HL-60 (cell line): ENCODE measurements at regions not wholly inside any gene's neighbourhood (a gene's known extent, or its start where the extent isn't known, plus 50 kb on each side); places are given as distances from the start of the nearest gene placed in this dataset.
"Not testable (repeated sequence)": the region's sequence is repeated elsewhere in the genome, so short reads cannot be mapped to it uniquely, and the experiment has no call there.

Source experiments
- DNase-seq, 2 experiments: peaks; one replicate each; pipeline ENCODE4 v3.0.0-alpha.2; 2010 to 2020; ENCODE audit warnings: low read depth in 1 of 2, low spot score in 1 of 2
- H3K27ac ChIP-seq: fragments of 250-450 bp; sonication (Bioruptor Pico); replicated peaks from 2 replicates; pipeline ENCODE4 v1.5.1; 2020; ENCODE audit warnings: mild to moderate bottlenecking, moderate library complexity
- H3K27me3 ChIP-seq: fragments of 250-450 bp; sonication (Bioruptor Pico); 2 replicates; pipeline ENCODE4 v1.5.1; 2021; ENCODE audit warnings: mild to moderate bottlenecking, moderate library complexity; ENCODE audit not compliant: insufficient read depth, poor library complexity, severe bottlenecking
- H3K4me3 ChIP-seq: replicated peaks from 2 replicates; pipeline ENCODE4 v1.5.1; 2011; ENCODE audit warnings: mild to moderate bottlenecking, control low read depth, low read length; ENCODE audit not compliant: insufficient read depth
- CTCF ChIP-seq: IDR thresholded peaks from one replicate; pipeline ENCODE4 v1.5.1; 2011; ENCODE audit warnings: low read length, control low read depth, inconsistent platforms; ENCODE audit not compliant: insufficient read depth
- GABPA ChIP-seq: IDR thresholded peaks from 2 replicates; pipeline ENCODE4 v1.6.1; 2012; ENCODE audit warnings: low read depth
- POLR2AphosphoS5 ChIP-seq: IDR thresholded peaks from 2 replicates; pipeline ENCODE4 v1.6.1; 2012; ENCODE audit warnings: low read depth
- REST ChIP-seq: IDR thresholded peaks from 2 replicates; pipeline ENCODE4 v1.6.1; 2012; ENCODE audit warnings: low read depth; ENCODE audit not compliant: insufficient replicate concordance
- SPI1 ChIP-seq: IDR thresholded peaks from 2 replicates; pipeline ENCODE4 v1.6.1; 2012; ENCODE audit warnings: low read depth, mild to moderate bottlenecking, borderline replicate concordance

- DNase-seq: peak; percentile 46 to 93
- H3K27me3 ChIP-seq: peaks cover 10% of the 10 kb centered on the region
- H3K4me3 ChIP-seq: no peak overlapping the region
- no peak overlapping the region for H3K27ac ChIP-seq
- peak; percentile 33; the same call in 1 of the 2 replicates for TF ChIP-seq GABPA
- TF ChIP-seq SPI1: peak; percentile 51; the same call in 1 of the 2 replicates
- TF ChIP-seq CTCF: no peak
- peak; percentile 100 for TF ChIP-seq POLR2AphosphoS5
Measured at GRCh38 chr7:55309040-55309991, 55.8 kb upstream of the LANCL2 start.

GRCh38 chr7:55310287-55311025 is 54.7 kb upstream of the LANCL2 start:
- H3K4me3 ChIP-seq: no peak overlapping the region
- no peak overlapping the region for H3K27ac ChIP-seq
- no peak for DNase-seq
- peaks cover 7% of the 10 kb centered on the region for H3K27me3 ChIP-seq
- TF ChIP-seq POLR2AphosphoS5: no peak
- TF ChIP-seq CTCF: no peak
- TF ChIP-seq GABPA: no peak
- no peak for TF ChIP-seq SPI1
- TF ChIP-seq REST: no peak

GRCh38 chr7:55311892-55312291 is 53.2 kb upstream of the LANCL2 start:
- H3K4me3 ChIP-seq, H3K27me3 ChIP-seq, H3K27ac ChIP-seq, DNase-seq: not testable (repeated sequence)

- H3K27me3 ChIP-seq, H3K4me3 ChIP-seq, DNase-seq, H3K27ac ChIP-seq: not testable (repeated sequence)
Measured at GRCh38 chr7:55313671-55314070, 51.5 kb upstream of the LANCL2 start.

GRCh38 chr7:55314967-55315366 is 50.2 kb upstream of the LANCL2 start:
- H3K27me3 ChIP-seq: no peaks in the 10 kb centered on the region
- no peak overlapping the region for H3K4me3 ChIP-seq
- no peak overlapping the region for H3K27ac ChIP-seq
- no peak for DNase-seq
- TF ChIP-seq GABPA: no peak
- TF ChIP-seq POLR2AphosphoS5: no peak
- no peak for TF ChIP-seq CTCF
- TF ChIP-seq REST: no peak
- no peak for TF ChIP-seq SPI1
